ENCODE measurements at regions not wholly inside any gene's neighbourhood (a gene's known extent, or its start where the extent isn't known, plus 50 kb on each side); places are given as distances from the start of the nearest gene placed in this dataset.

- Histone ChIP-seq H3K36me3 (no peaks in the 10 kb centered on the region), H3K4me1 (no peaks in the 10 kb centered on the region), H3K4me3 (no peak overlapping the region), H3K27me3 (no peaks in the 10 kb centered on the region), H3K9me3 (no peaks in the 10 kb centered on the region), H3K27ac (no peak overlapping the region)
- DNase-seq (no peak), ATAC-seq (no peak)
- intact Hi-C loops (cut with DNase I): no loop called here
- TF ChIP-seq CTCF (IDR thresholded peaks at IDR 0.05): no peak
These were observed 698.0 kb upstream of the WWC1 start for GRCh38 chr5:167593329-167594060.

- intact Hi-C loops (cut with DNase I): no loop called here
- Histone ChIP-seq H3K27ac (no peak overlapping the region), H3K27me3 (no peaks in the 10 kb centered on the region), H3K4me1 (no peaks in the 10 kb centered on the region), H3K36me3 (no peaks in the 10 kb centered on the region), H3K9me3 (no peaks in the 10 kb centered on the region), H3K4me3 (no peak overlapping the region)
- ATAC-seq: no peak
- TF ChIP-seq CTCF (IDR thresholded peaks at IDR 0.05): no peak
- no peak for DNase-seq
These were observed 697.4 kb upstream of the WWC1 start for GRCh38 chr5:167594061-167594435.

- intact Hi-C loops (cut with DNase I): no loop called here
- H3K36me3 ChIP-seq: no peaks in the 10 kb centered on the region
- H3K4me1 ChIP-seq: no peaks in the 10 kb centered on the region
- no peak for TF ChIP-seq CTCF (IDR thresholded peaks at IDR 0.05)
- H3K27ac ChIP-seq: no peak overlapping the region
- DNase-seq (no peak), ATAC-seq (no peak)
- H3K9me3 ChIP-seq: no peaks in the 10 kb centered on the region
- H3K27me3 ChIP-seq: no peaks in the 10 kb centered on the region
- no peak overlapping the region for H3K4me3 ChIP-seq
These were observed 696.7 kb upstream of the WWC1 start for GRCh38 chr5:167594750-167595149.

- Histone ChIP-seq H3K27ac (no peak overlapping the region), H3K36me3 (no peaks in the 10 kb centered on the region), H3K9me3 (no peaks in the 10 kb centered on the region), H3K4me1 (no peaks in the 10 kb centered on the region), H3K27me3 (no peaks in the 10 kb centered on the region), H3K4me3 (no peak overlapping the region)
- no peak for TF ChIP-seq CTCF (IDR thresholded peaks at IDR 0.05)
- DNase-seq: no peak
- intact Hi-C loops (cut with DNase I): no loop called here
- ATAC-seq: no peak
These were observed 696.2 kb upstream of the WWC1 start for GRCh38 chr5:167595196-167595595.

GRCh38 chr5:167598166-167598565 is 693.3 kb upstream of the WWC1 start:
- no peak for ATAC-seq
- Histone ChIP-seq H3K36me3 (no peaks in the 10 kb centered on the region), H3K9me3 (no peaks in the 10 kb centered on the region), H3K27me3 (no peaks in the 10 kb centered on the region), H3K4me1 (no peaks in the 10 kb centered on the region), H3K27ac (no peak overlapping the region), H3K4me3 (no peak overlapping the region)
- intact Hi-C loops (cut with DNase I): no loop called here
- DNase-seq: no peak
- TF ChIP-seq CTCF (IDR thresholded peaks at IDR 0.05): no peak

- no peak for DNase-seq
- H3K27me3 ChIP-seq: no peaks in the 10 kb centered on the region
- no peaks in the 10 kb centered on the region for H3K9me3 ChIP-seq
- H3K27ac ChIP-seq: no peak overlapping the region
- no peaks in the 10 kb centered on the region for H3K4me1 ChIP-seq
- no peak overlapping the region for H3K4me3 ChIP-seq
- H3K36me3 ChIP-seq: no peaks in the 10 kb centered on the region
- no peak for ATAC-seq
- no peak for TF ChIP-seq CTCF (IDR thresholded peaks at IDR 0.05)
- intact Hi-C loops (cut with DNase I): no loop called here
These were observed 689.4 kb upstream of the WWC1 start for GRCh38 chr5:167602067-167602466.

All from upper lobe of right lung (tissue), 1 donor.